Transverse colon (tissue), 4 donors: ENCODE measurements at regions not wholly inside any gene's neighbourhood (a gene's known extent, or its start where the extent isn't known, plus 50 kb on each side); places are given as distances from the start of the nearest gene placed in this dataset.

ENCODE experiments used
- POLR2A ChIP-seq: fragments of 450-650 bp; IDR thresholded peaks from one replicate; pipeline ENCODE4 v1.6.1; 2016; ENCODE audit warnings: antibody characterized with exemption, mild to moderate bottlenecking, moderate library complexity
- POLR2AphosphoS5 ChIP-seq, 3 donors: sonication (generic); formaldehyde crosslinking; IDR thresholded peaks; one replicate each; pipeline ENCODE4 v1.6.1; 2016; ENCODE audit warnings: antibody characterized with exemption in 3 of 3
- TF ChIP-seq, protein P1 (sequence below), 5 experiments: fragments of 200-600 bp in 3 of 5; fragments of 450-650 bp in 2 of 5; sonication (generic) in 3 of 5; IDR thresholded peaks; 1 replicate in 2 of 5; 2 replicates in 3 of 5; pipeline ENCODE4 v1.5.1; 2016 to 2017; ENCODE audit warnings: antibody characterized with exemption in 5 of 5, inconsistent platforms in 3 of 5, mild to moderate bottlenecking in 2 of 5, moderate library complexity in 1 of 5

DNA sequence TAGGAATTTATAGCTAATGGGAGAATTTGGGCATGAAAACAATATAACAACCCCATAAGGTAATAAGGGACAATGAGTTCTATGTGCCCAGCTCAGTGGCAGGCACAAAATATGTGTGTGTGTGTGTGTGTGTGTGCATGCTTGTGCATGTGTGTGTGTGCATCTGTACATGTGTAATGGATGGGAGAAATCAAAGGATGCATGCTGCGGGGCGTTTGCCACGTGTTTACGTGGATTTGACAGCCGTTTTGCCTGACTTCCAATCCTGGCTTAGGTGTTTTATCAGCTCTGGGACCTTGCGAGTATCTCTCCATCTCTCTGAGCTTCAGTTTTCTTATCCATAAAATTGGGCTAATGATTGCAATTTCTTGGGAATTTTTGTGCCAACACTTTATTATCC is 108.4 kb downstream of the IRX5 start:
- TF ChIP-seq, protein P1, sequence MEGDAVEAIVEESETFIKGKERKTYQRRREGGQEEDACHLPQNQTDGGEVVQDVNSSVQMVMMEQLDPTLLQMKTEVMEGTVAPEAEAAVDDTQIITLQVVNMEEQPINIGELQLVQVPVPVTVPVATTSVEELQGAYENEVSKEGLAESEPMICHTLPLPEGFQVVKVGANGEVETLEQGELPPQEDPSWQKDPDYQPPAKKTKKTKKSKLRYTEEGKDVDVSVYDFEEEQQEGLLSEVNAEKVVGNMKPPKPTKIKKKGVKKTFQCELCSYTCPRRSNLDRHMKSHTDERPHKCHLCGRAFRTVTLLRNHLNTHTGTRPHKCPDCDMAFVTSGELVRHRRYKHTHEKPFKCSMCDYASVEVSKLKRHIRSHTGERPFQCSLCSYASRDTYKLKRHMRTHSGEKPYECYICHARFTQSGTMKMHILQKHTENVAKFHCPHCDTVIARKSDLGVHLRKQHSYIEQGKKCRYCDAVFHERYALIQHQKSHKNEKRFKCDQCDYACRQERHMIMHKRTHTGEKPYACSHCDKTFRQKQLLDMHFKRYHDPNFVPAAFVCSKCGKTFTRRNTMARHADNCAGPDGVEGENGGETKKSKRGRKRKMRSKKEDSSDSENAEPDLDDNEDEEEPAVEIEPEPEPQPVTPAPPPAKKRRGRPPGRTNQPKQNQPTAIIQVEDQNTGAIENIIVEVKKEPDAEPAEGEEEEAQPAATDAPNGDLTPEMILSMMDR (IDR thresholded peaks at IDR 0.05) = no peak
- TF ChIP-seq POLR2AphosphoS5 (IDR thresholded peaks at IDR 0.05) (no peak), POLR2A (no peak)
